HUES64 (cell line): ENCODE measurements at regions not wholly inside any gene's neighbourhood (a gene's known extent, or its start where the extent isn't known, plus 50 kb on each side); places are given as distances from the start of the nearest gene placed in this dataset.

Experiments
- H3K27ac ChIP-seq: 2 replicates; pipeline ENCODE4 v1.7.0; 2013; ENCODE audit warnings: low read depth, low read length, inconsistent platforms
- H3K27me3 ChIP-seq: 2 replicates; pipeline ENCODE4 v1.6.1; 2013; ENCODE audit warnings: mild to moderate bottlenecking, low read length; ENCODE audit not compliant: insufficient read depth
- H3K36me3 ChIP-seq: 2 replicates; pipeline ENCODE4 v1.6.1; 2013; ENCODE audit warnings: mild to moderate bottlenecking, low read length; ENCODE audit not compliant: insufficient read depth
- H3K4me1 ChIP-seq: 2 replicates; pipeline ENCODE4 v1.6.1; 2013; ENCODE audit warnings: mild to moderate bottlenecking, low read length, moderate library complexity; ENCODE audit not compliant: insufficient read depth
- H3K4me3 ChIP-seq: 2 replicates; pipeline ENCODE4 v1.5.1; 2013; ENCODE audit warnings: mild to moderate bottlenecking, low read length, moderate library complexity
- H3K9ac ChIP-seq: 2 replicates; pipeline ENCODE4 v1.6.1; 2013; ENCODE audit warnings: mild to moderate bottlenecking, low read depth, low read length
- H3K9me3 ChIP-seq: 2 replicates; pipeline ENCODE4 v1.6.1; 2013; ENCODE audit warnings: low read depth, low read length; ENCODE audit not compliant: insufficient read depth
- WGBS: fragments of 150-250, 120-280 bp; methylation state at CpG from one replicate; pipeline ENCODE4 v1.1.7; 2013; ENCODE audit warnings: missing lambda C conversion rate; 5-methylcytosine and 5-hydroxymethylcytosine counted together

DNA sequence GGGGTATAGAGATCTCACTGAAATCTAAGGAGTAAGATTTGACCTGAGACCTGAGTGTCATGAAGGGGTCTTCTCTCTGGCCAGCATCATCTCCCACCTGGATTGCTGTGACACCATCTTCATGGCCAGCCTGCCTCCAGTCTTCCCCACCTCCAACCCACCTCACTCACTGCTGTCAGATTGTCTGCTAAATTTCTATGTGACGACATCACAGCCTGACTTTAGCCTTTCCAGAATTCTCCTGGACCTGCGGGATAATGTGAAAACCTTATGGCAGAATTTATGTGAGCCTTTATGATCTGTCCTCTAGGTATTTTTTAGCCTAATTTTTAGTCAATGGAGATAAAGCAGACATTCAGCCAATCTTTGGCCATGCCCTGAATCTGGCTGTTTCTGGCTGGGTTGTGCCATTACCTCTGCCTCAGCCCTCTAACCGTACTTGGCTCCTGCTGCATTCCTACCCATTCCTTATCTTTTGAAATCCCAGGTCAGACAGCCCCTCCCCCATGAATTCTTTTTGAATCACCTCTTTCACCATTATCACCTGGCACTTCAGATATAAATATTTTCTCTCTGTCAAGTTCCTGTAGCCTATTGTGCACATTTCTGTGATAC lies 66.4 kb upstream of the MMADHC start:
- no peak overlapping the region for H3K27ac ChIP-seq
- H3K27me3 ChIP-seq, result no peaks in the 10 kb centered on the region
- H3K9ac ChIP-seq, result no peak overlapping the region
- WGBS, result 87% methylated on average over 3 of the region's 3 CpGs
- no peaks in the 10 kb centered on the region for H3K36me3 ChIP-seq
- H3K4me1 ChIP-seq, result no peaks in the 10 kb centered on the region; the same call in 1 of the 2 replicates
- H3K9me3 ChIP-seq, result peaks cover 6% of the 10 kb centered on the region; the same call in 1 of the 2 replicates
- no peak overlapping the region for H3K4me3 ChIP-seq

DNA sequence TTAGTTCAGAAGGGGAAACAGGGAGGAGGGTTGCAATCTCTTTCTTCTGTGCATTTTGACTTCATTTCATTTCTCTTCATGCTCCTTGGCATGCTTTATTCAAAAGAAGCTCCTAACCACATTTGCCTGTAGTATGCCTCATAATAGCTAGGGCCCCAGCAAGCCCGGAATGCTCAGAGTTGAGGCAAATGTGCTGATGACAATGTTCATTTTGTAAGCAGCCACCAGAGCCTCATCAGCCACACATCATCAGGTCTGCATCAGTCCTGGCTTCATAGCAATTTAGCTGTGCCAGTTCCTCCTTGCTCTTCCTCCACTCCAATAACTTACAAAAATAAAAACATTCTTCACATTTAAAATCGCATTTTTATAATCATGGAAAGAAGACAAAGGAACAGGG lies 65.4 kb upstream of the MMADHC start:
- Histone ChIP-seq H3K9ac (no peak overlapping the region), H3K4me3 (no peak overlapping the region), H3K27me3 (no peaks in the 10 kb centered on the region), H3K4me1 (no peaks in the 10 kb centered on the region; the same call in 1 of the 2 replicates), H3K27ac (no peak overlapping the region), H3K36me3 (no peaks in the 10 kb centered on the region), H3K9me3 (peaks cover 6% of the 10 kb centered on the region; the same call in 1 of the 2 replicates)
- WGBS, result 95% methylated on average over 2 of the region's 2 CpGs

DNA sequence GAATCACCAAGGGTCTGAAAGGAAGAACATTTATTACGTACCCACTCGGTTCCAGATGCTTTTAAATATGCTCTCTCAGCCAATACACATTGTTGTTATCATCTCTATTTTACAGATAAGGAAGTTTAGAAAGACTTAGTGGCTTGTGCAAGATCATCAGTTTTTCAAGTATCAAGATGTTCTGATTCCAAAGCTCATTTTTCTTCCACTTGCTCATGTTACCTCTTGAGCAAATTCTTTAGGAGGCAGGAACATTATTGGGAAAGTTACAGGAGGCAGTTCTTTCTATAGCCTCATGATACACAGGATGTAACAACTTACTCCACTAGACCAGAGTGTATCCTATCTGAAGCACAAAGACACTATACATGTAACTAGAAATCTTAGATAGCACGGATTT lies 65.0 kb upstream of the MMADHC start:
- no peak overlapping the region for H3K27ac ChIP-seq
- H3K9me3 ChIP-seq, result peaks cover 6% of the 10 kb centered on the region; the same call in 1 of the 2 replicates
- H3K27me3 ChIP-seq, result no peaks in the 10 kb centered on the region
- no peaks in the 10 kb centered on the region; the same call in 1 of the 2 replicates for H3K4me1 ChIP-seq
- WGBS, result 89% methylated on average over 3 of the region's 3 CpGs
- H3K9ac ChIP-seq, result no peak overlapping the region
- no peaks in the 10 kb centered on the region for H3K36me3 ChIP-seq
- H3K4me3 ChIP-seq, result no peak overlapping the region

DNA sequence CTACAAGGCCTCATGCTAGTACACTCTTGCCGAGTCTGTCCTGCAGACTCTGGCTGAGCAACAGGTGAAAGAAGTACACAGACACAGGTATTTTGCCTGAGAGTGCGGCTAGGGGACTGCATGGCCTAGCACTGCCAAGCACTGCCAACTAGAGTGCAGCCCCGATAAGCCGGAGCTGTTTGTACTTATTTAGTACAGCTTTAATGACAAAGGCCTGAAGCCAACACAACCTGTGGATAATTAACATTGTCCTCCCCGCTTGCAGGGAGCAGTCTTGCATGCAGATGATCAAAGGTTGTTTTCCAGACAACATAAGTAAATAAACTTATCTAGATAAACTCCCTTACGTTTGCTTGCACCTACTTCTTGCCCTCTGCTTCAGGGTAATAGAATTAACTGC lies 63.7 kb upstream of the MMADHC start:
- WGBS, result 92% methylated on average over 6 of the region's 6 CpGs
- no peaks in the 10 kb centered on the region for H3K27me3 ChIP-seq
- no peak overlapping the region for H3K9ac ChIP-seq
- no peak overlapping the region for H3K4me3 ChIP-seq
- no peak overlapping the region for H3K27ac ChIP-seq
- H3K36me3 ChIP-seq, result no peaks in the 10 kb centered on the region
- no peaks in the 10 kb centered on the region for H3K4me1 ChIP-seq
- H3K9me3 ChIP-seq, result peaks cover 6% of the 10 kb centered on the region; the same call in 1 of the 2 replicates

DNA sequence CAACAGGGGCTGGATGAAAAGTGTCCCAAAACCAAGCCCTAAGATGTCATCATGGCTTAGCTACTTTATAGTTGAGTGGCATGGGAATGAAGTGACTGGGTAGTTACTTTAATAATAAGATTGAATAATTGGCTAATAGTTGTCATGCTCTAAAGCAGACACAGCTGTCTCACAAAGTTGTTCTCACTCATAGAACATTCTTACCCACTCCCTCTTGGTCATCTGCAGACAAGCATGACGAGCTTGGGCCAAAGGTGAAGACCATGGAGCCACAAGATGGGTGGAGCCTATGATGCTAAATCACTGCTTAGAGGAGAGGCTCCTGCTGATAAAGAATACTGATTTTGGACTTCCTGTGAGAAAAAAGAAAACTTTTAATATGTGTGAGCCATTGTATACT lies 62.4 kb upstream of the MMADHC start:
- Histone ChIP-seq H3K9me3 (0 out of 2 replicates have a peak, but pooled peaks cover 4% of the 10 kb centered on the region), H3K27ac (no peak overlapping the region), H3K36me3 (no peaks in the 10 kb centered on the region), H3K4me3 (no peak overlapping the region), H3K4me1 (no peaks in the 10 kb centered on the region), H3K27me3 (no peaks in the 10 kb centered on the region), H3K9ac (no peak overlapping the region)
- whole genome bisulfite sequencing, result 81% methylated on average over 1 of the region's 1 CpG

DNA sequence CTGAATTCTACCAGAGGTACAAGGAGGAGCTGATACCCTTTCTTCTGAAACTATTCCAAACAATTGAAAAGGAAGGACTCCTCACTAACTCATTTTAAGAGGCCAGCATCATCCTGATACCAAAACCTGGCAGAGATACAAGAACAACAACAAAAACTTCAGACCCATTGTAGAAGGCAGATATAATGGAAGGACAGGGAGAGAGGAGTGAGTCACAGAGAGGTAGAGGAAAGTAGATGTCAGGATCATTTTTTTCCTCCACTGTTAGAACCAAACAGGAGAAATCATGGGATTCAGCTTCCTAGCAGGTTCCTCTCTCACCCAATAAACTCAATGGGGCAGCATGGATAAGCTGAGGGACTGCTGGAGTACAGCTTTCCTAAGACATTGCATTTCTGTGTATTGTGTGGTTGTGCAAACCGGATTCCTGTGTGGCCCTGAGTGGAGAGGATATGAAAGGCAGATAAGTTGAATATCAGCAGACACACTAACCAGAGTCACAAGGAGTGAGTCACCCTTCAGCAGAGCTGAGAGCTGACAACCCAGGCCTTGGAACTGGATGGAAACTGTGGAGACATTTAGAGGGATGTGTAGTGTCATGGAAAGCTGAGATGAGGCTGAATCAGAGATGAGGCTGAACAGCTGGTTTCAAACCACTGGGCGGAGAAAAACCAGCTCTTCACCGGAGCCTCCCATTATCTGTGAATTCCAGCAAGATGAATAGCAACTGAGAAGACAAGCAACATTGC lies 60.9 kb upstream of the MMADHC start:
- Histone ChIP-seq H3K9me3 (0 out of 2 replicates have a peak, but pooled peaks cover 4% of the 10 kb centered on the region), H3K27ac (no peak overlapping the region), H3K36me3 (no peaks in the 10 kb centered on the region), H3K9ac (no peak overlapping the region), H3K27me3 (no peaks in the 10 kb centered on the region), H3K4me3 (no peak overlapping the region), H3K4me1 (no peaks in the 10 kb centered on the region)
- 82% methylated on average over 3 of the region's 3 CpGs for WGBS

DNA sequence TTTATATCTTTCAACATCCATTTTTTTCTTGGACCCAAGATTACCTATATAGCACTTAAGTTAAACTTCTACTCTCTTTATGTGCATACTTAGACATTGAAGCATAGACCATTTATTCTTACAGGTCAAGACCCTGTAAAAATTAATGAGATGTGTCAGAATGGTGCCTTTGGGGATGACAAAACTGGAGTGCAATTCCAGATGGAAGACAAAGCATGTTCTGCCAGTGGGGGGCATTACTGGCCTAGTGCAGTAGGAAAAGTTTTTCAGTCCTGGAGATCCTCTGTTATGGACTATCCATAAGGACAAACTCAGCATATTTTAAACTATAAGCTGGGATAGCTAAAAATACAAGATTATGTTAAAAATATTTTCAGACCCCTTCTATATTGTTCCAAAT lies 57.8 kb upstream of the MMADHC start:
- H3K36me3 ChIP-seq, result no peaks in the 10 kb centered on the region
- H3K4me1 ChIP-seq, result no peaks in the 10 kb centered on the region
- H3K27me3 ChIP-seq, result no peaks in the 10 kb centered on the region
- H3K9ac ChIP-seq, result no peak overlapping the region
- H3K9me3 ChIP-seq, result no peaks in the 10 kb centered on the region
- no peak overlapping the region for H3K27ac ChIP-seq
- H3K4me3 ChIP-seq, result no peak overlapping the region
